ENCODE measurements at regions not wholly inside any gene's neighbourhood (a gene's known extent, or its start where the extent isn't known, plus 50 kb on each side); places are given as distances from the start of the nearest gene placed in this dataset.

GRCh38 chr13:111515307-111515617 lies 194.8 kb downstream of the TEX29 start:
- H3K23ac ChIP-seq (ENCODE audit: insufficient read length, low read depth, low read length) = no peak overlapping the region
- no peaks in the 10 kb centered on the region for H3K79me2 ChIP-seq (ENCODE audit: insufficient read depth, low read length)
- Mint-ChIP-seq H3K4me1 (peaks cover under 1 to 4% of the 10 kb centered on the region in 2 experiments; a peak in 3 of 4 replicates), H3K4me3 (no peak overlapping the region), H3K27me3 (ENCODE audit: low read depth) (peaks cover 11% of the 10 kb centered on the region), H3K9me3 (no peaks in the 10 kb centered on the region; a peak in 1 of 5 replicates), H3K36me3 (ENCODE audit: insufficient read depth in 1 of 3, low read depth in 3 of 3) (peaks cover 0 to 2% (median 0%) of the 10 kb centered on the region in 3 experiments; a peak in 1 of 7 replicates), H3K27ac (no peak overlapping the region)
- no peaks in the 10 kb centered on the region for H3K9me3 ChIP-seq (ENCODE audit: control insufficient read depth, low read depth, low read length)
- no peak overlapping the region for H2BK5ac ChIP-seq (ENCODE audit: insufficient read length, low read length)
- no peak overlapping the region for H2BK20ac ChIP-seq (ENCODE audit: low read depth, low read length, poor library complexity, severe bottlenecking)
- H3K14ac ChIP-seq (ENCODE audit: insufficient read depth, low read length) = no peak overlapping the region
- H3K4ac ChIP-seq (ENCODE audit: low read depth, low read length) = no peak overlapping the region
- H3T11ph ChIP-seq (ENCODE audit: low read length) = no peak overlapping the region
- WGBS (ENCODE audit: extremely low coverage, insufficient read length, low lambda C conversion rate) = no CpG with 5 or more reads among the region's 3 CpGs
- no peak overlapping the region for H3K4me2 ChIP-seq (ENCODE audit: insufficient read depth, insufficient read length, low read length)
- no peak overlapping the region for H2AFZ ChIP-seq (ENCODE audit: low read length)
- no peak overlapping the region for H2BK15ac ChIP-seq (ENCODE audit: low read depth, low read length)
- H4K20me1 ChIP-seq (ENCODE audit: control insufficient read depth, insufficient read depth, insufficient read length) = no peaks in the 10 kb centered on the region
- H3K27ac ChIP-seq (ENCODE audit: insufficient read length, low read depth, low read length) = no peak overlapping the region
- no peak overlapping the region for H4K8ac ChIP-seq (replicated peaks; ENCODE audit: insufficient read length, low read depth, low read length)
- H3K4me1 ChIP-seq (ENCODE audit: insufficient read depth, low read length) = no peaks in the 10 kb centered on the region
- no peak overlapping the region for H4K5ac ChIP-seq (ENCODE audit: insufficient read length, low read depth, low read length)
- no peaks in the 10 kb centered on the region for H3K23me2 ChIP-seq (ENCODE audit: insufficient read length, low read depth, low read length, poor library complexity, severe bottlenecking)
- no peak overlapping the region for H2BK120ac ChIP-seq (ENCODE audit: low read depth, low read length, poor library complexity, severe bottlenecking)
- H4K91ac ChIP-seq (ENCODE audit: insufficient read length, low read depth, low read length) = no peak overlapping the region
- H3K27me3 ChIP-seq (ENCODE audit: insufficient read depth, low read length) = no peaks in the 10 kb centered on the region
- no peak for TF ChIP-seq CTCF (conservative IDR thresholded peaks at IDR 0.05)
- no peak overlapping the region for H2AK5ac ChIP-seq (ENCODE audit: insufficient read length, low read length)
- no peaks in the 10 kb centered on the region for H3K79me1 ChIP-seq (ENCODE audit: insufficient read depth, low read depth, low read length, poor library complexity, severe bottlenecking)
- H3K9ac ChIP-seq (ENCODE audit: extremely low read depth, insufficient read length, low read length) = no peak overlapping the region
- H3K18ac ChIP-seq (ENCODE audit: insufficient read length, low read depth, low read length) = no peak overlapping the region
- no peak overlapping the region for H3K56ac ChIP-seq (ENCODE audit: insufficient read length, low read depth, low read length)
- no peak overlapping the region for H2BK12ac ChIP-seq (ENCODE audit: insufficient read length, low read depth, low read length)
- no peak for DNase-seq
